ENCODE measurements at regions not wholly inside any gene's neighbourhood (a gene's known extent, or its start where the extent isn't known, plus 50 kb on each side); places are given as distances from the start of the nearest gene placed in this dataset.

DNA sequence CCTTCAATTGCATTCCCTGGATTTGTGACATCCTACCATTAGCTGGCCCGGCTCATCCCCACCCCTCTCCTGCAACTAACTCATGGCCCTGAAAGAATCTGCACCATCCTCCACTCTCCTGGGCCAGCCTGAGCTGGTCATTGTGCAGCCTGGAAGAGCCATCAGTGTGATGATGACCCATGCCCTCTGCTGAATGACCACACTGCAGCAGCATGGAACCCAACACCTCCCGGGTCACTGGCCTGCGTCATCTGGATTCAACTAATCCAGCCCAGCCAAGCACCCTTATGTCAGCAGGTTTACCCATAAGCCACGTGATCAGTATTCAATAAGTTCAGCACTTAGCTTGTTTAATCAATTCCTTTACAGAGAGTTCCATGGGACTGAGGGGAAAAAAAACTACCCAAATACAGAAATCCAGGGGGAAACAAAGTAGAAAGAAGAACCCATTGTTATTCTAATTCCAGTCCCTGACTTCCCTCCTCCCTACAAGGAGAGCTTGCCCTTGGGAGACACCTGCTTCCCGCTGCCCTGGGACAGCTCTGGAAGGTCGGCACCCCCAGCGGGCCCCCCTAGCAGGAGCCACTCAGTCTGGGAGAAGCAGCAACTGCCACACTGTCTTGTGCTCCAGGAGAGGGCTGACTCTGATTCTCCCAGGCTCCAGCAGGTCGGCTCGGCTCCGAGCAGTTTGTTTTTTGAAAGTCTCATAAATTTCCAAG, 309.1 kb upstream of the TLE3 start:
- DNase-seq (ENCODE audit: extremely low read depth, low read depth) = no peak
- no peak for TF ChIP-seq CTCF (IDR thresholded peaks at IDR 0.05; ENCODE audit: low read depth, low read length, missing control alignments)
- no peak overlapping the region for H3K4me3 ChIP-seq (replicated peaks; ENCODE audit: low read depth, low read length)

DNA sequence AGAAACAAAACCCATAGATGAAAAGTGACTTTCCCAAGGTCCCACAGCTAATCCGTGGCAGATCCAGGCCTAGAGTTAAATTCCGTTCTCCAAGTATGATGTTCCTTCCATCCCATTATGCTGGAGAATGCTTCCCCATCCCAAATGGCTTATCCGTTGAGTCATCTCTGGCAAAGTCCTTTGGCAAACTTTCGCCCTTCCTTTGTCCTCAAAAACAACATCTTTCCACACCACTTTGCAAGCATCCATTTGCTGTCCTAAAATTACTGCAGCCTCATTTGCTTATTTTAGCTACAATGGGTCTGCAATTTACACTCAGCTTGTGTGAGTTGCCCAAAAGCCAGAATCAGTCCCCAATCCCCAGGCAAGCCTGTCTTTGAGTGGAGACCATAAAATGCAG, 304.0 kb upstream of the TLE3 start:
- H3K4me3 ChIP-seq (replicated peaks; ENCODE audit: low read depth, low read length) = no peak overlapping the region
- no peak for DNase-seq (ENCODE audit: extremely low read depth, low read depth)
- no peak for TF ChIP-seq CTCF (IDR thresholded peaks at IDR 0.05; ENCODE audit: low read depth, low read length, missing control alignments)

DNA sequence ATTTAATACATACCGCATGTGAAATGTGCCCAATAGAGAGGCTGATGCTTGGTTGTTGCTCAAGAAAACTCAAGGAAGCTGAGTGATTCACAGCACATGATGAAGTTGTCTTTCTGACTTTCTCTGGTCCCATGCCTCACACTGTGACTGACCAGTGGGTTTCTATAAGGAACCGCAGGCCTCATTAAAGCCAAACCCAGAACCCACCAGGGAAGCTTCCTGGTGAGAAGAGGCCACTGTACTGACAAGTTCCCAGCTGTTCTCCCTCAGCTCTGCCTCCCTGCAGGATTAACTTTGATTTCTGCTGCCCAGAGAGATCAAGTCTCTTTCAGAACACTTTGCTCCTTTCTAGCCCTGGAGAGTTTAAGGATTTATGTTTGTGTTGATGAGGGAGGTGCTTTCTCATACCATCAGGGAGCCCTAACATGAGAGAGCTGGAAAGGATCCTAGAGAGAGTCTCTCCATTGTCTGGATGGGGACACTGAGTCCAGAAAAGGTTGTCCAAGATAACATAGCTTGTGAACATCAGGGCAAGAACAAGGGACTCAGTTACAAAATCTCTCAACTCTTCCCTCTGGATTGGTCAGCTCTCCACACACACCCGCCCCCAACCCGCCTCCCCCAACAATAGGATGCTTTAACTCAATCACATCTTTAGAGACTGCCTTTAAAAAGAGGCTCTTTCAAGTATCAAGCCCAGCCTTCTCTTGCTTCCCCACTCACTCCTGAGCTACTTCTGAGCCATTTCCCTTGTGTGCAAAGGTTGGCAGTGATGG, 303.2 kb upstream of the TLE3 start:
- H3K4me3 ChIP-seq (replicated peaks; ENCODE audit: low read depth, low read length) = no peak overlapping the region
- no peak for TF ChIP-seq CTCF (IDR thresholded peaks at IDR 0.05; ENCODE audit: low read depth, low read length, missing control alignments)
- no peak for DNase-seq (ENCODE audit: extremely low read depth, low read depth)

DNA sequence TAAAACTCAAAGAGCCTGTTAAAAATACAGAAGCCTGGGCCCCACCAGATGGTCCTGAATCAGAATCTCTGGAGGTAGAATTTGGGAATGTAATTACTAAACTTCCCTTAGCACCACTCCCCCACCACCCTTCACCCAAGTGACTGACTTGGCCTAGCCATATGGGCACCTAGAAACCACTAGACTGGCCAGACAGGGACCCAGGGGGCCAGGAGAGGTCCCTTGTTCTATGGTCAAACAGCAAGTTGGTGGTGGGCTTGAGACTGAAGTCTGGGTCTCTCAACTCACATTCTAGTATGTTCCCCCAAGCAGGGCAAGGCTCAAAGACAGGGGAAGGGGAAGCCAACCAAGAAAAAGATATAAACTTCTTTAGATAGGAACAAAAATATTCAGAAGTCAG, 301.5 kb upstream of the TLE3 start:
- H3K4me3 ChIP-seq (replicated peaks; ENCODE audit: low read depth, low read length) = no peak overlapping the region
- DNase-seq (ENCODE audit: extremely low read depth, low read depth) = no peak
- no peak for TF ChIP-seq CTCF (IDR thresholded peaks at IDR 0.05; ENCODE audit: low read depth, low read length, missing control alignments)

- no peak overlapping the region for H3K4me3 ChIP-seq (replicated peaks; ENCODE audit: low read depth, low read length)
- DNase-seq (ENCODE audit: extremely low read depth, low read depth) = no peak
- TF ChIP-seq CTCF (IDR thresholded peaks at IDR 0.05; ENCODE audit: low read depth, low read length, missing control alignments) = no peak
Measured at GRCh38 chr15:70398694-70399093, 301.0 kb upstream of the TLE3 start.

DNA sequence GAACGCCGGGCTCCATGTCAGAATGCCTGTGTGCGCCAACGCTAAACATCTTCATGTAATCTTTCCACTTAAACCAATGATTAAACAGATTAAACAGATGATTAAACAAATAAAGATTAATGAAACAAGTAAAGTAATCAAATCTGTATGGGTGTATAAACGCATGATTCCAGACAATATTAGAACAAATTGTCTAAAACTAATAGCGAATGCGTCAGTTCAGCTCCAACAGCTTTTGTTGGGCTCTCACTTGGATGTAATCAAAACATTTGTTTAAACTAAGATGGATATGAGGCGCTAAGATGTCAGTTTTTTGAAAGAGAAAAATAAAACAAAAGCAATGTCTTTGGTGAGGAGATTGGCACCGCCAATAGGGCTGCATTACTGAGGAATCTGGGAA, 299.1 kb upstream of the TLE3 start:
- TF ChIP-seq CTCF (IDR thresholded peaks at IDR 0.05; ENCODE audit: low read depth, low read length, missing control alignments) = no peak
- DNase-seq (ENCODE audit: extremely low read depth, low read depth) = no peak
- H3K4me3 ChIP-seq (replicated peaks; ENCODE audit: low read depth, low read length) = no peak overlapping the region
